H1 (cell line): ENCODE measurements at regions not wholly inside any gene's neighbourhood (a gene's known extent, or its start where the extent isn't known, plus 50 kb on each side); places are given as distances from the start of the nearest gene placed in this dataset.

Experiments
- CEBPB ChIP-seq: IDR thresholded peaks from 2 replicates; pipeline ENCODE4 v1.6.1; 2012; ENCODE audit warnings: low read depth, low read length
- KDM5A ChIP-seq: fragments of 200-600 bp; IDR thresholded peaks from 2 replicates; pipeline ENCODE4 v1.7.1; 2012; ENCODE audit warnings: mild to moderate bottlenecking, low read length, inconsistent platforms, mixed read lengths
- ZNF274 ChIP-seq: IDR thresholded peaks from 2 replicates; pipeline ENCODE4 v1.7.0; 2012; ENCODE audit warnings: low read length, borderline replicate concordance; ENCODE audit errors: extremely low read depth
- TF ChIP-seq, protein P1 (sequence below): fragments of 300-600 bp; sonication (generic); IDR thresholded peaks from 2 replicates; pipeline ENCODE4 v1.7.1; 2012; ENCODE audit warnings: low read length, moderate library complexity, mild to moderate bottlenecking, inconsistent platforms; ENCODE audit not compliant: insufficient replicate concordance
- TF ChIP-seq, protein P2 (sequence below): IDR thresholded peaks from 2 replicates; pipeline ENCODE4 v1.6.1; 2011; ENCODE audit warnings: low read depth, mild to moderate bottlenecking, low read length; ENCODE audit not compliant: insufficient read depth

DNA sequence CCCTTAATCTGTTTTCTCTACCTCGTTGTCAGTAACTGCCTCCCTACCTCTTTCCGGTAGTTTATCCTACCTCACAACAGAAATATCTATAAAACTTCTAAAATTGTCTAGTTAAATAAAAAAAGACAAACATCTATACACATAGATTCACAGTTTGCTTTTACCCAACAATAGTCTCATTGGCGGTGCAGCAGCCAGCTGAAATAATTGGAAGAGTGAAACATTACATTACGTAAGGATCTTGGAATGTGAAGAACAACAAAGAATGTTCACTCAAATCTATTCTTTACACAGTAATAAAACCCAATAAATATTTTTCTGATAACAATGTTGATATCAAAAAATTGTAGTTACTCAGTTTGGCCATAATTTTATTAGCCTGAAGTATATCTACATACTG, 115.5 kb upstream of the ARPP21 start (continued):
- TF ChIP-seq, protein P1, sequence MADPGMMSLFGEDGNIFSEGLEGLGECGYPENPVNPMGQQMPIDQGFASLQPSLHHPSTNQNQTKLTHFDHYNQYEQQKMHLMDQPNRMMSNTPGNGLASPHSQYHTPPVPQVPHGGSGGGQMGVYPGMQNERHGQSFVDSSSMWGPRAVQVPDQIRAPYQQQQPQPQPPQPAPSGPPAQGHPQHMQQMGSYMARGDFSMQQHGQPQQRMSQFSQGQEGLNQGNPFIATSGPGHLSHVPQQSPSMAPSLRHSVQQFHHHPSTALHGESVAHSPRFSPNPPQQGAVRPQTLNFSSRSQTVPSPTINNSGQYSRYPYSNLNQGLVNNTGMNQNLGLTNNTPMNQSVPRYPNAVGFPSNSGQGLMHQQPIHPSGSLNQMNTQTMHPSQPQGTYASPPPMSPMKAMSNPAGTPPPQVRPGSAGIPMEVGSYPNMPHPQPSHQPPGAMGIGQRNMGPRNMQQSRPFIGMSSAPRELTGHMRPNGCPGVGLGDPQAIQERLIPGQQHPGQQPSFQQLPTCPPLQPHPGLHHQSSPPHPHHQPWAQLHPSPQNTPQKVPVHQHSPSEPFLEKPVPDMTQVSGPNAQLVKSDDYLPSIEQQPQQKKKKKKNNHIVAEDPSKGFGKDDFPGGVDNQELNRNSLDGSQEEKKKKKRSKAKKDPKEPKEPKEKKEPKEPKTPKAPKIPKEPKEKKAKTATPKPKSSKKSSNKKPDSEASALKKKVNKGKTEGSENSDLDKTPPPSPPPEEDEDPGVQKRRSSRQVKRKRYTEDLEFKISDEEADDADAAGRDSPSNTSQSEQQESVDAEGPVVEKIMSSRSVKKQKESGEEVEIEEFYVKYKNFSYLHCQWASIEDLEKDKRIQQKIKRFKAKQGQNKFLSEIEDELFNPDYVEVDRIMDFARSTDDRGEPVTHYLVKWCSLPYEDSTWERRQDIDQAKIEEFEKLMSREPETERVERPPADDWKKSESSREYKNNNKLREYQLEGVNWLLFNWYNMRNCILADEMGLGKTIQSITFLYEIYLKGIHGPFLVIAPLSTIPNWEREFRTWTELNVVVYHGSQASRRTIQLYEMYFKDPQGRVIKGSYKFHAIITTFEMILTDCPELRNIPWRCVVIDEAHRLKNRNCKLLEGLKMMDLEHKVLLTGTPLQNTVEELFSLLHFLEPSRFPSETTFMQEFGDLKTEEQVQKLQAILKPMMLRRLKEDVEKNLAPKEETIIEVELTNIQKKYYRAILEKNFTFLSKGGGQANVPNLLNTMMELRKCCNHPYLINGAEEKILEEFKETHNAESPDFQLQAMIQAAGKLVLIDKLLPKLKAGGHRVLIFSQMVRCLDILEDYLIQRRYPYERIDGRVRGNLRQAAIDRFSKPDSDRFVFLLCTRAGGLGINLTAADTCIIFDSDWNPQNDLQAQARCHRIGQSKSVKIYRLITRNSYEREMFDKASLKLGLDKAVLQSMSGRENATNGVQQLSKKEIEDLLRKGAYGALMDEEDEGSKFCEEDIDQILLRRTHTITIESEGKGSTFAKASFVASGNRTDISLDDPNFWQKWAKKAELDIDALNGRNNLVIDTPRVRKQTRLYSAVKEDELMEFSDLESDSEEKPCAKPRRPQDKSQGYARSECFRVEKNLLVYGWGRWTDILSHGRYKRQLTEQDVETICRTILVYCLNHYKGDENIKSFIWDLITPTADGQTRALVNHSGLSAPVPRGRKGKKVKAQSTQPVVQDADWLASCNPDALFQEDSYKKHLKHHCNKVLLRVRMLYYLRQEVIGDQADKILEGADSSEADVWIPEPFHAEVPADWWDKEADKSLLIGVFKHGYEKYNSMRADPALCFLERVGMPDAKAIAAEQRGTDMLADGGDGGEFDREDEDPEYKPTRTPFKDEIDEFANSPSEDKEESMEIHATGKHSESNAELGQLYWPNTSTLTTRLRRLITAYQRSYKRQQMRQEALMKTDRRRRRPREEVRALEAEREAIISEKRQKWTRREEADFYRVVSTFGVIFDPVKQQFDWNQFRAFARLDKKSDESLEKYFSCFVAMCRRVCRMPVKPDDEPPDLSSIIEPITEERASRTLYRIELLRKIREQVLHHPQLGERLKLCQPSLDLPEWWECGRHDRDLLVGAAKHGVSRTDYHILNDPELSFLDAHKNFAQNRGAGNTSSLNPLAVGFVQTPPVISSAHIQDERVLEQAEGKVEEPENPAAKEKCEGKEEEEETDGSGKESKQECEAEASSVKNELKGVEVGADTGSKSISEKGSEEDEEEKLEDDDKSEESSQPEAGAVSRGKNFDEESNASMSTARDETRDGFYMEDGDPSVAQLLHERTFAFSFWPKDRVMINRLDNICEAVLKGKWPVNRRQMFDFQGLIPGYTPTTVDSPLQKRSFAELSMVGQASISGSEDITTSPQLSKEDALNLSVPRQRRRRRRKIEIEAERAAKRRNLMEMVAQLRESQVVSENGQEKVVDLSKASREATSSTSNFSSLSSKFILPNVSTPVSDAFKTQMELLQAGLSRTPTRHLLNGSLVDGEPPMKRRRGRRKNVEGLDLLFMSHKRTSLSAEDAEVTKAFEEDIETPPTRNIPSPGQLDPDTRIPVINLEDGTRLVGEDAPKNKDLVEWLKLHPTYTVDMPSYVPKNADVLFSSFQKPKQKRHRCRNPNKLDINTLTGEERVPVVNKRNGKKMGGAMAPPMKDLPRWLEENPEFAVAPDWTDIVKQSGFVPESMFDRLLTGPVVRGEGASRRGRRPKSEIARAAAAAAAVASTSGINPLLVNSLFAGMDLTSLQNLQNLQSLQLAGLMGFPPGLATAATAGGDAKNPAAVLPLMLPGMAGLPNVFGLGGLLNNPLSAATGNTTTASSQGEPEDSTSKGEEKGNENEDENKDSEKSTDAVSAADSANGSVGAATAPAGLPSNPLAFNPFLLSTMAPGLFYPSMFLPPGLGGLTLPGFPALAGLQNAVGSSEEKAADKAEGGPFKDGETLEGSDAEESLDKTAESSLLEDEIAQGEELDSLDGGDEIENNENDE = no peak
- no peak for TF ChIP-seq CEBPB
- TF ChIP-seq ZNF274 = no peak
- no peak for TF ChIP-seq KDM5A
- TF ChIP-seq, protein P2, sequence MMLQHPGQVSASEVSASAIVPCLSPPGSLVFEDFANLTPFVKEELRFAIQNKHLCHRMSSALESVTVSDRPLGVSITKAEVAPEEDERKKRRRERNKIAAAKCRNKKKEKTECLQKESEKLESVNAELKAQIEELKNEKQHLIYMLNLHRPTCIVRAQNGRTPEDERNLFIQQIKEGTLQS = no peak
